KMS-11 (cell line): ENCODE measurements at regions not wholly inside any gene's neighbourhood (a gene's known extent, or its start where the extent isn't known, plus 50 kb on each side); places are given as distances from the start of the nearest gene placed in this dataset.

ENCODE experiments used
- H2AFZ ChIP-seq: fragments of 200-600 bp; sonication (generic); 2 replicates; pipeline ENCODE4 v1.6.1; 2016; ENCODE audit warnings: antibody characterized with exemption, mixed run types, low read depth
- H3K27ac ChIP-seq: fragments of 200-600 bp; sonication (generic); 2 replicates; pipeline ENCODE4 v1.6.1; 2016; ENCODE audit warnings: mild to moderate bottlenecking, mixed run types
- H3K27me3 ChIP-seq: fragments of 200-600 bp; sonication (generic); 2 replicates; pipeline ENCODE4 v1.6.1; 2017; ENCODE audit warnings: mild to moderate bottlenecking, low read depth, mixed run types, moderate library complexity; ENCODE audit not compliant: insufficient read depth
- H3K36me3 ChIP-seq: fragments of 200-600 bp; sonication (generic); 2 replicates; pipeline ENCODE4 v1.6.1; 2017; ENCODE audit warnings: mild to moderate bottlenecking, mixed run types; ENCODE audit not compliant: insufficient read depth
- H3K4me1 ChIP-seq: fragments of 200-600 bp; sonication (generic); 2 replicates; pipeline ENCODE4 v1.6.1; 2016; ENCODE audit warnings: mild to moderate bottlenecking, low read depth, mixed run types; ENCODE audit not compliant: poor library complexity, severe bottlenecking
- H3K4me2 ChIP-seq: fragments of 200-600 bp; sonication (generic); 2 replicates; pipeline ENCODE4 v1.7.0; 2016; ENCODE audit warnings: mild to moderate bottlenecking, mixed run types
- H3K4me3 ChIP-seq: fragments of 200-600 bp; sonication (generic); IDR thresholded peaks from 2 replicates; pipeline ENCODE4 v1.6.1; 2017; ENCODE audit warnings: low read depth, low read length, mixed read lengths; ENCODE audit not compliant: insufficient read depth
- H3K79me2 ChIP-seq: fragments of 200-600 bp; sonication (generic); 2 replicates; pipeline ENCODE4 v1.6.1; 2016; ENCODE audit warnings: low read depth, mixed run types; ENCODE audit not compliant: insufficient read depth
- H3K9ac ChIP-seq: fragments of 200-600 bp; sonication (generic); 2 replicates; pipeline ENCODE4 v1.6.1; 2016; ENCODE audit warnings: mild to moderate bottlenecking, mixed run types
- H4K20me1 ChIP-seq: fragments of 200-600 bp; sonication (generic); 2 replicates; pipeline ENCODE4 v1.6.1; 2016; ENCODE audit warnings: mild to moderate bottlenecking, mixed run types; ENCODE audit not compliant: insufficient read depth
- CTCF ChIP-seq: fragments of 200-600 bp; sonication (generic); conservative IDR thresholded peaks from 2 replicates; pipeline ENCODE4 v1.6.1; 2017; ENCODE audit warnings: low read depth, mild to moderate bottlenecking, antibody characterized with exemption, low read length, moderate library complexity, mixed read lengths

- Histone ChIP-seq H3K4me3 (no peak overlapping the region), H2AFZ (no peak overlapping the region), H3K9ac (no peak overlapping the region), H3K27ac (no peak overlapping the region), H3K27me3 (no peaks in the 10 kb centered on the region), H3K4me2 (no peak overlapping the region), H3K79me2 (no peaks in the 10 kb centered on the region), H3K36me3 (no peaks in the 10 kb centered on the region), H4K20me1 (no peaks in the 10 kb centered on the region), H3K4me1 (no peaks in the 10 kb centered on the region)
- no peak for TF ChIP-seq CTCF
These were observed 57.0 kb upstream of the CDCA7L start for GRCh38 chr7:22002726-22003125.

GRCh38 chr7:22001345-22002004, 55.8 kb upstream of the CDCA7L start:
- Histone ChIP-seq H3K79me2 (no peaks in the 10 kb centered on the region), H3K4me3 (no peak overlapping the region), H3K36me3 (no peaks in the 10 kb centered on the region), H4K20me1 (no peaks in the 10 kb centered on the region), H3K27ac (no peak overlapping the region), H3K4me1 (no peaks in the 10 kb centered on the region), H2AFZ (peak overlapping the region; percentile 10), H3K9ac (no peak overlapping the region), H3K4me2 (no peak overlapping the region), H3K27me3 (no peaks in the 10 kb centered on the region)
- TF ChIP-seq CTCF: peak; percentile 92

- Histone ChIP-seq H4K20me1 (no peaks in the 10 kb centered on the region), H3K27me3 (no peaks in the 10 kb centered on the region), H2AFZ (no peak overlapping the region), H3K4me2 (no peak overlapping the region), H3K36me3 (no peaks in the 10 kb centered on the region), H3K27ac (no peak overlapping the region), H3K9ac (no peak overlapping the region), H3K79me2 (no peaks in the 10 kb centered on the region), H3K4me1 (no peaks in the 10 kb centered on the region), H3K4me3 (no peak overlapping the region)
- TF ChIP-seq CTCF: no peak
These were observed 54.2 kb upstream of the CDCA7L start for GRCh38 chr7:21999896-22000295.

GRCh38 chr7:21996641-21997040, 50.9 kb upstream of the CDCA7L start:
- no peaks in the 10 kb centered on the region for H3K79me2 ChIP-seq
- no peak for TF ChIP-seq CTCF
- H3K4me1 ChIP-seq: no peaks in the 10 kb centered on the region
- no peaks in the 10 kb centered on the region for H3K27me3 ChIP-seq
- H3K9ac ChIP-seq: no peak overlapping the region
- no peaks in the 10 kb centered on the region for H3K36me3 ChIP-seq
- no peak overlapping the region for H3K4me2 ChIP-seq
- H4K20me1 ChIP-seq: no peaks in the 10 kb centered on the region
- no peak overlapping the region for H3K27ac ChIP-seq
- no peak overlapping the region for H3K4me3 ChIP-seq
- no peak overlapping the region for H2AFZ ChIP-seq
